ENCODE measurements at regions not wholly inside any gene's neighbourhood (a gene's known extent, or its start where the extent isn't known, plus 50 kb on each side); places are given as distances from the start of the nearest gene placed in this dataset.
"Not testable (repeated sequence)": the region's sequence is repeated elsewhere in the genome, so short reads cannot be mapped to it uniquely, and the experiment has no call there.

GRCh38 chr17:14579716-14580115 is 278.8 kb downstream of the HS3ST3B1 start:
- Histone ChIP-seq H2AFZ (ENCODE audit: low read depth, low read length) (no peak overlapping the region), H3K9me3 (ENCODE audit: low read length) (no peaks in the 10 kb centered on the region), H4K20me1 (ENCODE audit: insufficient read depth) (no peaks in the 10 kb centered on the region), H3F3A (ENCODE audit: insufficient read depth, low read length, poor library complexity, severe bottlenecking) (no peaks in the 10 kb centered on the region), H3K9ac (ENCODE audit: low read length) (no peak overlapping the region), H3K4me3 (ENCODE audit: low read length) (no peak overlapping the region), H3K36me3 (ENCODE audit: insufficient read depth, low read length) (no peaks in the 10 kb centered on the region), H3K4me2 (ENCODE audit: low read length) (no peak overlapping the region), H3K79me2 (replicated peaks; ENCODE audit: insufficient read depth, low read length) (no peaks in the 10 kb centered on the region), H3K9me2 (ENCODE audit: insufficient read depth, low read length) (no peaks in the 10 kb centered on the region), H3K27ac (ENCODE audit: low read length) (no peak overlapping the region), H3K27me3 (ENCODE audit: insufficient read depth, low read depth, low read length) (peaks cover 8% of the 10 kb centered on the region)
- TF ChIP-seq EP300 (conservative IDR thresholded peaks at IDR 0.05; ENCODE audit: poor library complexity, severe bottlenecking): no peak
- no peak for TF ChIP-seq MXI1 (conservative IDR thresholded peaks at IDR 0.05; ENCODE audit: poor library complexity, severe bottlenecking)
- no peak for TF ChIP-seq POLR2AphosphoS5 (IDR thresholded peaks at IDR 0.05)
- no peak for TF ChIP-seq SMC3 (conservative IDR thresholded peaks at IDR 0.05; ENCODE audit: poor library complexity)
- TF ChIP-seq EZH2 (IDR thresholded peaks at IDR 0.05; ENCODE audit: borderline replicate concordance, insufficient read depth, low read length, poor library complexity, severe bottlenecking): no peak
- TF ChIP-seq, protein P1, sequence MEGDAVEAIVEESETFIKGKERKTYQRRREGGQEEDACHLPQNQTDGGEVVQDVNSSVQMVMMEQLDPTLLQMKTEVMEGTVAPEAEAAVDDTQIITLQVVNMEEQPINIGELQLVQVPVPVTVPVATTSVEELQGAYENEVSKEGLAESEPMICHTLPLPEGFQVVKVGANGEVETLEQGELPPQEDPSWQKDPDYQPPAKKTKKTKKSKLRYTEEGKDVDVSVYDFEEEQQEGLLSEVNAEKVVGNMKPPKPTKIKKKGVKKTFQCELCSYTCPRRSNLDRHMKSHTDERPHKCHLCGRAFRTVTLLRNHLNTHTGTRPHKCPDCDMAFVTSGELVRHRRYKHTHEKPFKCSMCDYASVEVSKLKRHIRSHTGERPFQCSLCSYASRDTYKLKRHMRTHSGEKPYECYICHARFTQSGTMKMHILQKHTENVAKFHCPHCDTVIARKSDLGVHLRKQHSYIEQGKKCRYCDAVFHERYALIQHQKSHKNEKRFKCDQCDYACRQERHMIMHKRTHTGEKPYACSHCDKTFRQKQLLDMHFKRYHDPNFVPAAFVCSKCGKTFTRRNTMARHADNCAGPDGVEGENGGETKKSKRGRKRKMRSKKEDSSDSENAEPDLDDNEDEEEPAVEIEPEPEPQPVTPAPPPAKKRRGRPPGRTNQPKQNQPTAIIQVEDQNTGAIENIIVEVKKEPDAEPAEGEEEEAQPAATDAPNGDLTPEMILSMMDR (IDR thresholded peaks at IDR 0.05; ENCODE audit: poor library complexity, severe bottlenecking): no peak

GRCh38 chr17:14575471-14575953 is 274.6 kb downstream of the HS3ST3B1 start:
- Histone ChIP-seq H3K9ac (ENCODE audit: low read length) (no peak overlapping the region), H4K20me1 (ENCODE audit: insufficient read depth) (no peaks in the 10 kb centered on the region), H3K27ac (ENCODE audit: low read length) (no peak overlapping the region), H3K4me2 (ENCODE audit: low read length) (no peak overlapping the region), H3K36me3 (ENCODE audit: insufficient read depth, low read length) (no peaks in the 10 kb centered on the region), H3K9me3 (ENCODE audit: low read length) (no peaks in the 10 kb centered on the region), H3K79me2 (replicated peaks; ENCODE audit: insufficient read depth, low read length) (no peaks in the 10 kb centered on the region), H2AFZ (ENCODE audit: low read depth, low read length) (no peak overlapping the region), H3F3A (ENCODE audit: insufficient read depth, low read length, poor library complexity, severe bottlenecking) (no peaks in the 10 kb centered on the region), H3K27me3 (ENCODE audit: insufficient read depth, low read depth, low read length) (no peaks in the 10 kb centered on the region), H3K4me3 (ENCODE audit: low read length) (no peak overlapping the region), H3K9me2 (ENCODE audit: insufficient read depth, low read length) (no peaks in the 10 kb centered on the region)
- TF ChIP-seq EZH2 (IDR thresholded peaks at IDR 0.05; ENCODE audit: borderline replicate concordance, insufficient read depth, low read length, poor library complexity, severe bottlenecking): no peak
- TF ChIP-seq, protein P1 (IDR thresholded peaks at IDR 0.05; ENCODE audit: poor library complexity, severe bottlenecking): no peak
- no peak for TF ChIP-seq TAF1 (IDR thresholded peaks at IDR 0.05; ENCODE audit: low read depth)
- no peak for TF ChIP-seq EP300 (conservative IDR thresholded peaks at IDR 0.05; ENCODE audit: poor library complexity, severe bottlenecking)
- TF ChIP-seq, protein P2, sequence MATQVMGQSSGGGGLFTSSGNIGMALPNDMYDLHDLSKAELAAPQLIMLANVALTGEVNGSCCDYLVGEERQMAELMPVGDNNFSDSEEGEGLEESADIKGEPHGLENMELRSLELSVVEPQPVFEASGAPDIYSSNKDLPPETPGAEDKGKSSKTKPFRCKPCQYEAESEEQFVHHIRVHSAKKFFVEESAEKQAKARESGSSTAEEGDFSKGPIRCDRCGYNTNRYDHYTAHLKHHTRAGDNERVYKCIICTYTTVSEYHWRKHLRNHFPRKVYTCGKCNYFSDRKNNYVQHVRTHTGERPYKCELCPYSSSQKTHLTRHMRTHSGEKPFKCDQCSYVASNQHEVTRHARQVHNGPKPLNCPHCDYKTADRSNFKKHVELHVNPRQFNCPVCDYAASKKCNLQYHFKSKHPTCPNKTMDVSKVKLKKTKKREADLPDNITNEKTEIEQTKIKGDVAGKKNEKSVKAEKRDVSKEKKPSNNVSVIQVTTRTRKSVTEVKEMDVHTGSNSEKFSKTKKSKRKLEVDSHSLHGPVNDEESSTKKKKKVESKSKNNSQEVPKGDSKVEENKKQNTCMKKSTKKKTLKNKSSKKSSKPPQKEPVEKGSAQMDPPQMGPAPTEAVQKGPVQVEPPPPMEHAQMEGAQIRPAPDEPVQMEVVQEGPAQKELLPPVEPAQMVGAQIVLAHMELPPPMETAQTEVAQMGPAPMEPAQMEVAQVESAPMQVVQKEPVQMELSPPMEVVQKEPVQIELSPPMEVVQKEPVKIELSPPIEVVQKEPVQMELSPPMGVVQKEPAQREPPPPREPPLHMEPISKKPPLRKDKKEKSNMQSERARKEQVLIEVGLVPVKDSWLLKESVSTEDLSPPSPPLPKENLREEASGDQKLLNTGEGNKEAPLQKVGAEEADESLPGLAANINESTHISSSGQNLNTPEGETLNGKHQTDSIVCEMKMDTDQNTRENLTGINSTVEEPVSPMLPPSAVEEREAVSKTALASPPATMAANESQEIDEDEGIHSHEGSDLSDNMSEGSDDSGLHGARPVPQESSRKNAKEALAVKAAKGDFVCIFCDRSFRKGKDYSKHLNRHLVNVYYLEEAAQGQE (IDR thresholded peaks at IDR 0.05; ENCODE audit: borderline replicate concordance): no peak
- no peak for TF ChIP-seq POLR2AphosphoS5 (IDR thresholded peaks at IDR 0.05)
- TF ChIP-seq MXI1 (conservative IDR thresholded peaks at IDR 0.05; ENCODE audit: poor library complexity, severe bottlenecking): no peak
- TF ChIP-seq RAD21 (conservative IDR thresholded peaks at IDR 0.05): no peak
- TF ChIP-seq SMC3 (conservative IDR thresholded peaks at IDR 0.05; ENCODE audit: poor library complexity): no peak

- not testable (repeated sequence) for H3K79me2 ChIP-seq (replicated peaks; ENCODE audit: insufficient read depth, low read length); H3K36me3 ChIP-seq (ENCODE audit: insufficient read depth, low read length); H3K9me2 ChIP-seq (ENCODE audit: insufficient read depth, low read length); H3K9ac ChIP-seq (ENCODE audit: low read length); H3K9me3 ChIP-seq (ENCODE audit: low read length); H4K20me1 ChIP-seq (ENCODE audit: insufficient read depth); H3K4me2 ChIP-seq (ENCODE audit: low read length); H3K27me3 ChIP-seq (ENCODE audit: insufficient read depth, low read depth, low read length); H3F3A ChIP-seq (ENCODE audit: insufficient read depth, low read length, poor library complexity, severe bottlenecking); H3K4me3 ChIP-seq (ENCODE audit: low read length); H2AFZ ChIP-seq (ENCODE audit: low read depth, low read length); H3K27ac ChIP-seq (ENCODE audit: low read length)
Observed at GRCh38 chr17:14560325-14560724, 259.4 kb downstream of the HS3ST3B1 start.

All from neural cell (in vitro differentiated cells).